Sigmoid colon (tissue), 6 donors: ENCODE measurements at regions not wholly inside any gene's neighbourhood (a gene's known extent, or its start where the extent isn't known, plus 50 kb on each side); places are given as distances from the start of the nearest gene placed in this dataset.

Experiments
- DNase-seq: peaks from one replicate; pipeline ENCODE4 v3.0.0-alpha.2; 2019
- H3K27ac ChIP-seq, 4 donors: fragments of 200-600 bp; sonication (generic); one replicate each; pipeline ENCODE4 v1.5.1; 2016 to 2019; ENCODE audit warnings: mild to moderate bottlenecking in 1 of 4
- H3K27me3 ChIP-seq, 3 donors: fragments of 200-600 bp; sonication (generic); one replicate each; pipeline ENCODE4 v1.5.1; 2019; ENCODE audit warnings: mild to moderate bottlenecking in 1 of 3
- H3K36me3 ChIP-seq, 4 donors: fragments of 200-600 bp; sonication (generic); one replicate each; pipeline ENCODE4 v1.5.1; 2016 to 2019
- H3K4me1 ChIP-seq, 4 donors: fragments of 200-600 bp; sonication (generic); one replicate each; pipeline ENCODE4 v1.5.1; 2017 to 2019
- H3K4me3 ChIP-seq, 4 donors: fragments of 200-600 bp; sonication (generic); one replicate each; pipeline ENCODE4 v1.5.1; 2017 to 2019; ENCODE audit warnings: mild to moderate bottlenecking in 2 of 4, moderate library complexity in 1 of 4
- H3K9me3 ChIP-seq, 4 donors: fragments of 200-600 bp in 3 of 4; sonication (generic) in 3 of 4; one replicate each; pipeline versions ENCODE4 v1.5.1 to v1.6.1; 2013 to 2019
- EP300 ChIP-seq, 4 donors: sonication (generic); formaldehyde crosslinking; IDR thresholded peaks; one replicate each; pipeline ENCODE4 v1.6.1; 2017; ENCODE audit warnings: antibody characterized with exemption in 4 of 4
- POLR2A ChIP-seq, 2 donors: fragments of 450-650 bp; IDR thresholded peaks; one replicate each; pipeline ENCODE4 v1.6.1; 2016; ENCODE audit warnings: antibody characterized with exemption in 2 of 2, mild to moderate bottlenecking in 2 of 2, moderate library complexity in 2 of 2
- POLR2AphosphoS5 ChIP-seq, 4 donors: sonication (generic); formaldehyde crosslinking; IDR thresholded peaks; one replicate each; pipeline ENCODE4 v1.6.1; 2017; ENCODE audit warnings: antibody characterized with exemption in 4 of 4
- WGBS, 2 donors: extraction: QIAGEN DNeasy Blood & Tissue Kit; methylation state at CpG; one replicate each; pipeline ENCODE4 v1.1.7; 2013; 5-methylcytosine and 5-hydroxymethylcytosine counted together
- intact Hi-C: fragments of 100-400 bp; cut with DNase I; formaldehyde crosslinking; loops from one replicate; pipeline ENCODE4 v1.15.1; 2023
- TF ChIP-seq, protein P1 (sequence below), 4 experiments: fragments of 450-650 bp in 3 of 4; fragments of 200-600 bp in 1 of 4; IDR thresholded peaks; one replicate each; pipeline ENCODE4 v1.5.1; 2016 to 2019; ENCODE audit warnings: antibody characterized with exemption in 4 of 4, mild to moderate bottlenecking in 3 of 4, moderate library complexity in 2 of 4
- donor health status: healthy with polysubstance abuse.
- donor health status: healthy.

DNA sequence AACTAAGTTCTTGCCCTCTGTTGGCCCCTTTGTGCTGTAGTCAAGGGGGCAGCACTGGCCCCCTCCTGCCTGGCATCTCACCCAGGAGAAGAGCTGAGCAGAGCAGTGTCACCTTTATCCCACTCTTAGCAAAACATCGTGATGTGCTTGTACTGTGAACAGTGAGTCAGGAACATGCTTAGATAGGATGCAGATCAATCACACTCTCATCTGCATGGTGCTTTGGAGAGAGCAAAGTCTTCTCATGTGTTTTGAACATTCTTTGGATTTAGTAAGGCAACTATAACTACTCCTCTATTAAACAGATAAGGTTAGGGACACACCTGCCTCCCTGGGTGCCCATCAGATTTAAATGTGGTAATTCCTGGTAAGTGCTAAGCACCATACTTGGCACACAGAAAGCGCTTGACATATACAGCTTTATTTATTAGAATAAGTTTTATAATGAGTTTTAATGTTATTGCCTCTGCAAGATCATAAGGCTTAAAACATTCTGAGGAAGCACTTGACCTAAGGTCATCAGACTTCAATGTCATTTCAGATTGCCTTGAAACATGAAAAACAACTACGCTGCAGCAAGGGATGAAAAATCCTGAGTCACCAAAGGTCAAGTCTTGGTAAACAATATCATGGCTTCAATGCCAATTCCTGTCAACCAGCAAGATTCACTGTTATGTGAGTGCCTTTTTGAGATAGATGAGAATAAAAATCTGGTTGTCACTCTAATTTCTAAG lies 82.4 kb upstream of the IRS2 start:
- peak overlapping the region; percentile 67 to 73 (median 72) for H3K27ac ChIP-seq
- H3K4me3 ChIP-seq = peak overlapping the region in 3 of 4 donors; percentile 36 to 45 (median 43)
- 37 to 63% methylated on average over 3 of the region's 3 CpGs for WGBS, 2 donors
- H3K4me1 ChIP-seq = peaks cover 0 to 25% (median 20%) of the 10 kb centered on the region in 4 donors
- H3K9me3 ChIP-seq = no peaks in the 10 kb centered on the region
- no peak for DNase-seq
- no peaks in the 10 kb centered on the region for H3K27me3 ChIP-seq
- intact Hi-C loops = loop anchor here (2.0 kb wide), 2 partner anchors 84 to 240 kb away; no protein-coding TSS in a partner anchor
- no peak for TF ChIP-seq EP300 (IDR thresholded peaks at IDR 0.05)
- TF ChIP-seq, protein P1, sequence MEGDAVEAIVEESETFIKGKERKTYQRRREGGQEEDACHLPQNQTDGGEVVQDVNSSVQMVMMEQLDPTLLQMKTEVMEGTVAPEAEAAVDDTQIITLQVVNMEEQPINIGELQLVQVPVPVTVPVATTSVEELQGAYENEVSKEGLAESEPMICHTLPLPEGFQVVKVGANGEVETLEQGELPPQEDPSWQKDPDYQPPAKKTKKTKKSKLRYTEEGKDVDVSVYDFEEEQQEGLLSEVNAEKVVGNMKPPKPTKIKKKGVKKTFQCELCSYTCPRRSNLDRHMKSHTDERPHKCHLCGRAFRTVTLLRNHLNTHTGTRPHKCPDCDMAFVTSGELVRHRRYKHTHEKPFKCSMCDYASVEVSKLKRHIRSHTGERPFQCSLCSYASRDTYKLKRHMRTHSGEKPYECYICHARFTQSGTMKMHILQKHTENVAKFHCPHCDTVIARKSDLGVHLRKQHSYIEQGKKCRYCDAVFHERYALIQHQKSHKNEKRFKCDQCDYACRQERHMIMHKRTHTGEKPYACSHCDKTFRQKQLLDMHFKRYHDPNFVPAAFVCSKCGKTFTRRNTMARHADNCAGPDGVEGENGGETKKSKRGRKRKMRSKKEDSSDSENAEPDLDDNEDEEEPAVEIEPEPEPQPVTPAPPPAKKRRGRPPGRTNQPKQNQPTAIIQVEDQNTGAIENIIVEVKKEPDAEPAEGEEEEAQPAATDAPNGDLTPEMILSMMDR (IDR thresholded peaks at IDR 0.05) = no peak
- TF ChIP-seq POLR2AphosphoS5 (IDR thresholded peaks at IDR 0.05) = no peak
- no peak for TF ChIP-seq POLR2A (IDR thresholded peaks at IDR 0.05)
- H3K36me3 ChIP-seq = no peaks in the 10 kb centered on the region

DNA sequence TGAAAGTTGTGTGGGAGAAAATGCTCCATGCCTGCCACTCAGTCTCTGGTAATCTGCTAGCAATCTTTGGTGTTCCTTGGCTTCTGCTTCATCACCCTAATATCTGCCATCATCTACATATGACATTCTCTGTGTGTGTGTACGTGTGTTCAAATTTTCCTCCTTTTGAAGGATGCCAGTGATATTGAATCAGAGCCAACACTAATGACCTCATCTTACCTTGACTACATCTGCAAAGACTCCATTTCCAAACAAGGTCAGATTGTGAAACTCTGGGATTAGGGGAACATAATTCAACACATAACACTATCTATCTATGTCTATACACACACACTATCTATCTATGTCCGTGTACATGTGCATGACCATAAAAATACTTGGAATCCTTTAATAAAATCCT lies 81.4 kb upstream of the IRS2 start:
- H3K27ac ChIP-seq = peak overlapping the region in 2 of 4 donors; percentile 19 to 73
- WGBS, 2 donors = 20 to 61% methylated on average over 2 of the region's 2 CpGs
- intact Hi-C loops = loop anchor here (2.0 kb wide), 2 partner anchors 83 to 241 kb away; no protein-coding TSS in a partner anchor

DNA sequence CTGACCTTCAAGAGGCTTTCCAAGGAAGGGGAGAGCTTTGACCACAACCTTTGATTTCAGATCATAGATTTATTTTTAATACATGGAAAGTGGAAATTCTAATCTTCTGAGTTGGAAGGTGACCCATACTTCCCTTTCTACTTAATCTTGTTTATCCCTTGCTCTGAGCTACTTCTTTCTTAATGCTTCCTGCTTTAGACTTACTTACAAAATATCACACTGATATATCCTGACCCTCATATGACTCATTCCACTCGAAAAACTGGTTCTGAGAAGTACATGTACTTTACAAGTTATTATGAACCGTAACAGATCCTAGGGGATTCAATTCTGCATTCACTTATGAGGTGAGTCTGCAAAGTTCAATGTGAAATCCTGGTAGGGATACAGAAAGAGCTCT lies 76.2 kb upstream of the IRS2 start:
- H3K4me3 ChIP-seq = no peak overlapping the region
- H3K9me3 ChIP-seq = no peaks in the 10 kb centered on the region
- TF ChIP-seq POLR2A (IDR thresholded peaks at IDR 0.05) (no peak), EP300 (IDR thresholded peaks at IDR 0.05) (no peak), POLR2AphosphoS5 (IDR thresholded peaks at IDR 0.05) (no peak)
- TF ChIP-seq, protein P1 (IDR thresholded peaks at IDR 0.05) = no peak
- H3K27me3 ChIP-seq = no peaks in the 10 kb centered on the region
- intact Hi-C loops = no loop called here
- H3K4me1 ChIP-seq = no peaks in the 10 kb centered on the region
- WGBS, 2 donors = 26 to 52% methylated on average over 2 of the region's 2 CpGs
- H3K36me3 ChIP-seq = no peaks in the 10 kb centered on the region
- DNase-seq = no peak
- no peak overlapping the region for H3K27ac ChIP-seq

More for the DNA sequence above, 81.4 kb upstream of the IRS2 start:
- TF ChIP-seq POLR2A (IDR thresholded peaks at IDR 0.05) = no peak
- TF ChIP-seq, protein P1 (IDR thresholded peaks at IDR 0.05) = no peak
- TF ChIP-seq POLR2AphosphoS5 (IDR thresholded peaks at IDR 0.05) = peak in 3 of 4 donors; percentile 29 to 72 (median 62)
- TF ChIP-seq EP300 (IDR thresholded peaks at IDR 0.05) = peak in 1 of 4 donors; percentile 60
- H3K4me1 ChIP-seq = peaks cover 0 to 25% (median 20%) of the 10 kb centered on the region in 4 donors
- H3K4me3 ChIP-seq = no peak overlapping the region
- DNase-seq = no peak
- no peaks in the 10 kb centered on the region for H3K27me3 ChIP-seq
- H3K36me3 ChIP-seq = no peaks in the 10 kb centered on the region
- H3K9me3 ChIP-seq = no peaks in the 10 kb centered on the region

DNA sequence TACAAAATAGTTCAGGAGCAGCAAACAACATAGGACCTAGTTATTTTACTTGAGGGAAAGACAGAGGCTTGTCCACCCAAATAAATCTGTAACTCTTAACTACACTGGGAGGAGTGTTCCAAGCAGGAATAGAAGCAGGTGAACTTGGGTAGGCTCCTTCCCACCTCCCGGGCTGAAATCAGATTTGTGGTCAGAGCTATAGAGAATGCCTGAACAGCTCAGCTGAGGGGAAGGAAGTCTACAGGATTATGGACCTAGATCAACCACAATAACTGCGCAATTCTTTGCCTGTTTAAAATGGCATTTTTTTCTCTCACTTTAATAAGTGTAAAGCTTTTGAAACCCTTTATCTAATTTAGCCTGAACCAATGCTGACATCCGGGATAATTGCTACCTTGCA lies 73.5 kb upstream of the IRS2 start:
- Histone ChIP-seq H3K9me3 (no peaks in the 10 kb centered on the region), H3K27ac (no peak overlapping the region), H3K4me3 (no peak overlapping the region), H3K4me1 (no peaks in the 10 kb centered on the region), H3K27me3 (no peaks in the 10 kb centered on the region), H3K36me3 (no peaks in the 10 kb centered on the region)
- no peak for TF ChIP-seq EP300 (IDR thresholded peaks at IDR 0.05)
- no peak for TF ChIP-seq POLR2A (IDR thresholded peaks at IDR 0.05)
- no peak for TF ChIP-seq POLR2AphosphoS5 (IDR thresholded peaks at IDR 0.05)
- TF ChIP-seq, protein P1 (IDR thresholded peaks at IDR 0.05) = no peak
- DNase-seq = no peak
- WGBS, 2 donors = 50 to 64% methylated on average over 3 of the region's 3 CpGs
- intact Hi-C loops = no loop called here
